NCI-H2227 treated with DMSO at 0.1 percent for 48 hours (cell line): ENCODE measurements at regions not wholly inside any gene's neighbourhood (a gene's known extent, or its start where the extent isn't known, plus 50 kb on each side); places are given as distances from the start of the nearest gene placed in this dataset.
"Not testable (repeated sequence)": the region's sequence is repeated elsewhere in the genome, so short reads cannot be mapped to it uniquely, and the experiment has no call there.

Experiments
- DNase-seq: peaks from one replicate; lab custom pipeline; 2025; lab: John Stamatoyannopoulos, UW

GRCh38 chr4:184335520-184335919 is 117.8 kb upstream of the ENPP6 start:
- no peak for DNase-seq

- DNase-seq, result not testable (repeated sequence)
These were observed 115.8 kb upstream of the ENPP6 start for GRCh38 chr4:184333446-184333845.

GRCh38 chr4:184331268-184331995 is 113.8 kb upstream of the ENPP6 start:
- no peak for DNase-seq

GRCh38 chr4:184330517-184331094 is 112.9 kb upstream of the ENPP6 start:
- not testable (repeated sequence) for DNase-seq

- no peak for DNase-seq
These were observed 112.2 kb upstream of the ENPP6 start for GRCh38 chr4:184329659-184330400.

- no peak for DNase-seq
These were observed 111.6 kb upstream of the ENPP6 start for GRCh38 chr4:184329235-184329634.

GRCh38 chr4:184328022-184328736 is 110.5 kb upstream of the ENPP6 start:
- DNase-seq, result no peak

- no peak for DNase-seq
These were observed 107.3 kb upstream of the ENPP6 start for GRCh38 chr4:184324939-184325477.

GRCh38 chr4:184322328-184323025 is 104.8 kb upstream of the ENPP6 start:
- no peak for DNase-seq

GRCh38 chr4:184320631-184321030 is 103.0 kb upstream of the ENPP6 start:
- DNase-seq, result no peak

- DNase-seq, result no peak
These were observed 101.2 kb upstream of the ENPP6 start for GRCh38 chr4:184318852-184319251.

GRCh38 chr4:184317234-184317918 is 99.7 kb upstream of the ENPP6 start:
- no peak for DNase-seq

GRCh38 chr4:184316821-184317220 is 99.1 kb upstream of the ENPP6 start:
- DNase-seq, result no peak

- no peak for DNase-seq
These were observed 98.1 kb upstream of the ENPP6 start for GRCh38 chr4:184315675-184316359.

- DNase-seq, result no peak
These were observed 96.3 kb upstream of the ENPP6 start for GRCh38 chr4:184313702-184314659.

GRCh38 chr4:184313058-184313581 is 95.4 kb upstream of the ENPP6 start:
- DNase-seq, result no peak

GRCh38 chr4:184312126-184312525 is 94.5 kb upstream of the ENPP6 start:
- no peak for DNase-seq

- DNase-seq, result no peak
These were observed 93.4 kb upstream of the ENPP6 start for GRCh38 chr4:184310881-184311709.
